DMS 273 treated with DMSO at 0.1 percent for 48 hours (cell line): ENCODE measurements at regions not wholly inside any gene's neighbourhood (a gene's known extent, or its start where the extent isn't known, plus 50 kb on each side); places are given as distances from the start of the nearest gene placed in this dataset.

ENCODE experiments used
- DNase-seq: peaks from one replicate; lab custom pipeline; 2025; lab: John Stamatoyannopoulos, UW

- no peak for DNase-seq
Observed at GRCh38 chr6:133754298-133754697, 134.6 kb upstream of the TCF21 start.

GRCh38 chr6:133756078-133756695, 132.7 kb upstream of the TCF21 start:
- DNase-seq: no peak

GRCh38 chr6:133757335-133757734, 131.6 kb upstream of the TCF21 start:
- DNase-seq: no peak

GRCh38 chr6:133758815-133759335, 130.0 kb upstream of the TCF21 start:
- DNase-seq: no peak

GRCh38 chr6:133759524-133759923, 129.4 kb upstream of the TCF21 start:
- DNase-seq: no peak

GRCh38 chr6:133761706-133762105, 127.2 kb upstream of the TCF21 start:
- no peak for DNase-seq

GRCh38 chr6:133764008-133764753, 124.7 kb upstream of the TCF21 start:
- no peak for DNase-seq

- no peak for DNase-seq
Observed at GRCh38 chr6:133764754-133765208, 124.1 kb upstream of the TCF21 start.

GRCh38 chr6:133767357-133767970, 121.4 kb upstream of the TCF21 start:
- DNase-seq: no peak

- no peak for DNase-seq
Observed at GRCh38 chr6:133768656-133769295, 120.1 kb upstream of the TCF21 start.

- no peak for DNase-seq
Observed at GRCh38 chr6:133769463-133769862, 119.5 kb upstream of the TCF21 start.

GRCh38 chr6:133772567-133772966, 116.3 kb upstream of the TCF21 start:
- no peak for DNase-seq

GRCh38 chr6:133773776-133774175, 115.1 kb upstream of the TCF21 start:
- no peak for DNase-seq

GRCh38 chr6:133774356-133774755, 114.6 kb upstream of the TCF21 start:
- no peak for DNase-seq

- no peak for DNase-seq
Observed at GRCh38 chr6:133778414-133779130, 110.3 kb upstream of the TCF21 start.

- DNase-seq: no peak
Observed at GRCh38 chr6:133779916-133780695, 108.8 kb upstream of the TCF21 start.

GRCh38 chr6:133786016-133786415, 102.9 kb upstream of the TCF21 start:
- DNase-seq: no peak

- no peak for DNase-seq
Observed at GRCh38 chr6:133787122-133787521, 101.8 kb upstream of the TCF21 start.

GRCh38 chr6:133787859-133788505, 100.9 kb upstream of the TCF21 start:
- DNase-seq: no peak

GRCh38 chr6:133788556-133788955, 100.4 kb upstream of the TCF21 start:
- DNase-seq: no peak
